ENCODE measurements at regions not wholly inside any gene's neighbourhood (a gene's known extent, or its start where the extent isn't known, plus 50 kb on each side); places are given as distances from the start of the nearest gene placed in this dataset.

- TF ChIP-seq, protein P1, sequence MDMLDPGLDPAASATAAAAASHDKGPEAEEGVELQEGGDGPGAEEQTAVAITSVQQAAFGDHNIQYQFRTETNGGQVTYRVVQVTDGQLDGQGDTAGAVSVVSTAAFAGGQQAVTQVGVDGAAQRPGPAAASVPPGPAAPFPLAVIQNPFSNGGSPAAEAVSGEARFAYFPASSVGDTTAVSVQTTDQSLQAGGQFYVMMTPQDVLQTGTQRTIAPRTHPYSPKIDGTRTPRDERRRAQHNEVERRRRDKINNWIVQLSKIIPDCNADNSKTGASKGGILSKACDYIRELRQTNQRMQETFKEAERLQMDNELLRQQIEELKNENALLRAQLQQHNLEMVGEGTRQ (IDR thresholded peaks at IDR 0.05; ENCODE audit: low read length), result no peak
- TF ChIP-seq RXRA (IDR thresholded peaks at IDR 0.05; ENCODE audit: insufficient read depth, low read depth, low read length) (no peak), RFX5 (IDR thresholded peaks at IDR 0.05; ENCODE audit: borderline replicate concordance, low read depth, low read length) (no peak), ZNF274 (IDR thresholded peaks at IDR 0.05; ENCODE audit: borderline replicate concordance, extremely low read depth, low read length) (no peak), SRF (IDR thresholded peaks at IDR 0.05; ENCODE audit: low read depth, low read length) (no peak)
Measured at GRCh38 chr11:19541521-19542049, 171.1 kb upstream of the NAV2 start (continued).
